GM19023 (cell line): ENCODE measurements at regions not wholly inside any gene's neighbourhood (a gene's known extent, or its start where the extent isn't known, plus 50 kb on each side); places are given as distances from the start of the nearest gene placed in this dataset.
A peak's percentile ranks its signal among the peaks of the same experiment; 100 is the strongest.

Source experiments
- ATAC-seq: cut with Tn5 transposase; IDR thresholded peaks from one replicate; pipeline ENCODE4 v1.9.1; 2021; ENCODE audit warnings: mild to moderate bottlenecking, moderate library complexity; ENCODE audit not compliant: unreplicated experiment

- ATAC-seq, result peak; percentile 40
Measured at GRCh38 chr13:99436686-99437416, 64.4 kb upstream of the TM9SF2 start.

GRCh38 chr13:99439048-99439447 lies 62.2 kb upstream of the TM9SF2 start:
- ATAC-seq, result no peak

GRCh38 chr13:99439850-99440604 lies 61.2 kb upstream of the TM9SF2 start:
- no peak for ATAC-seq

- no peak for ATAC-seq
Measured at GRCh38 chr13:99442273-99442895, 58.9 kb upstream of the TM9SF2 start.

- ATAC-seq, result no peak
Measured at GRCh38 chr13:99446242-99446641, 55.0 kb upstream of the TM9SF2 start.

- no peak for ATAC-seq
Measured at GRCh38 chr13:99448546-99448945, 52.7 kb upstream of the TM9SF2 start.

GRCh38 chr13:99450416-99450815 lies 50.9 kb upstream of the TM9SF2 start:
- ATAC-seq, result no peak
